AG20443 (cell line): ENCODE measurements at regions not wholly inside any gene's neighbourhood (a gene's known extent, or its start where the extent isn't known, plus 50 kb on each side); places are given as distances from the start of the nearest gene placed in this dataset.

Experiments
- DNase-seq: peaks from one replicate; pipeline ENCODE4 v3.0.0; 2012; ENCODE audit warnings: low spot score, mixed read lengths

- DNase-seq: no peak
These were observed 161.7 kb downstream of the OPA1 start for GRCh38 chr3:193754719-193755118.

- DNase-seq: no peak
These were observed 163.5 kb downstream of the OPA1 start for GRCh38 chr3:193756536-193756935.

- no peak for DNase-seq
These were observed 164.4 kb downstream of the OPA1 start for GRCh38 chr3:193757457-193757856.

GRCh38 chr3:193761969-193762368 lies 169.0 kb downstream of the OPA1 start:
- no peak for DNase-seq

- no peak for DNase-seq
These were observed 169.6 kb downstream of the OPA1 start for GRCh38 chr3:193762657-193763056.

- DNase-seq: no peak
These were observed 172.0 kb downstream of the OPA1 start for GRCh38 chr3:193764959-193765358.

GRCh38 chr3:193767353-193768069 lies 174.5 kb downstream of the OPA1 start:
- no peak for DNase-seq

- peak; percentile 46 for DNase-seq
These were observed 175.0 kb downstream of the OPA1 start for GRCh38 chr3:193768070-193768394.

- DNase-seq: no peak
These were observed 176.4 kb downstream of the OPA1 start for GRCh38 chr3:193769437-193769836.

GRCh38 chr3:193771011-193771652 lies 178.1 kb downstream of the OPA1 start:
- no peak for DNase-seq

- no peak for DNase-seq
These were observed 178.8 kb downstream of the OPA1 start for GRCh38 chr3:193771653-193772421.

- DNase-seq: no peak
These were observed 179.4 kb downstream of the OPA1 start for GRCh38 chr3:193772422-193772763.

GRCh38 chr3:193773266-193774220 lies 180.5 kb downstream of the OPA1 start:
- DNase-seq: no peak

- no peak for DNase-seq
These were observed 181.4 kb downstream of the OPA1 start for GRCh38 chr3:193774272-193774915.

- no peak for DNase-seq
These were observed 181.9 kb downstream of the OPA1 start for GRCh38 chr3:193774916-193775285.

- no peak for DNase-seq
These were observed 182.5 kb downstream of the OPA1 start for GRCh38 chr3:193775421-193776077.

GRCh38 chr3:193776626-193777358 lies 183.8 kb downstream of the OPA1 start:
- DNase-seq: no peak

- DNase-seq: no peak
These were observed 184.5 kb downstream of the OPA1 start for GRCh38 chr3:193777524-193777923.

GRCh38 chr3:193778676-193779075 lies 185.7 kb downstream of the OPA1 start:
- DNase-seq: no peak

GRCh38 chr3:193779933-193780332 lies 186.9 kb downstream of the OPA1 start:
- no peak for DNase-seq
